H7 (cell line): ENCODE measurements at regions not wholly inside any gene's neighbourhood (a gene's known extent, or its start where the extent isn't known, plus 50 kb on each side); places are given as distances from the start of the nearest gene placed in this dataset.
"Not testable (repeated sequence)": the region's sequence is repeated elsewhere in the genome, so short reads cannot be mapped to it uniquely, and the experiment has no call there.

Source experiments
- DNase-seq: peaks from one replicate; pipeline ENCODE4 v3.0.0; 2012
- H3K27me3 ChIP-seq: 2 replicates; pipeline ENCODE4 v1.6.0; 2011; ENCODE audit warnings: mild to moderate bottlenecking, low read length; ENCODE audit not compliant: control insufficient read depth, insufficient read depth
- H3K36me3 ChIP-seq: replicated peaks from 2 replicates; pipeline ENCODE4 v1.5.1; 2011; ENCODE audit warnings: low read length; ENCODE audit not compliant: control insufficient read depth, insufficient read depth
- H3K4me3 ChIP-seq: 2 replicates; pipeline ENCODE4 v1.5.1; 2011; ENCODE audit warnings: low read depth, mild to moderate bottlenecking, control low read depth, low read length, moderate library complexity; ENCODE audit not compliant: insufficient read depth

DNA sequence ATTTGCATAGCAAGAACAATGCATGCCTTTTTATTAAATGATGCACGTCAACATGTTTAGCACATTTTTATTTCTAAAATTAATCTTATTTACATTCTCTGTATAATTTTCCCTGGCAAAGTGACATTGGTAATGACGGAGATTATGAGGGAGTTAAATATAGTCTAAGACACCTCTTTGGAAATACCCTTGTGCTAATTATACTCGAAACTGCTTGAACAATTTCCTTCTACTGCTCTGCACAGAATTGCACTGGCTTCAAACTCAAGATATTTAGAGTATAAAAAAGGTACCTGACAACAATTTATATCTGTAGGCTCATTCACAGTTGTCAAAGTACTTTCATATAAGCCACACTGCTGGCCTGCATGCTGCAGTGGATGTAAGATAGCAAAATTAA is 602.7 kb downstream of the NXPH1 start:
- no peaks in the 10 kb centered on the region for H3K27me3 ChIP-seq
- DNase-seq: no peak
- H3K36me3 ChIP-seq: no peaks in the 10 kb centered on the region
- H3K4me3 ChIP-seq: no peak overlapping the region

DNA sequence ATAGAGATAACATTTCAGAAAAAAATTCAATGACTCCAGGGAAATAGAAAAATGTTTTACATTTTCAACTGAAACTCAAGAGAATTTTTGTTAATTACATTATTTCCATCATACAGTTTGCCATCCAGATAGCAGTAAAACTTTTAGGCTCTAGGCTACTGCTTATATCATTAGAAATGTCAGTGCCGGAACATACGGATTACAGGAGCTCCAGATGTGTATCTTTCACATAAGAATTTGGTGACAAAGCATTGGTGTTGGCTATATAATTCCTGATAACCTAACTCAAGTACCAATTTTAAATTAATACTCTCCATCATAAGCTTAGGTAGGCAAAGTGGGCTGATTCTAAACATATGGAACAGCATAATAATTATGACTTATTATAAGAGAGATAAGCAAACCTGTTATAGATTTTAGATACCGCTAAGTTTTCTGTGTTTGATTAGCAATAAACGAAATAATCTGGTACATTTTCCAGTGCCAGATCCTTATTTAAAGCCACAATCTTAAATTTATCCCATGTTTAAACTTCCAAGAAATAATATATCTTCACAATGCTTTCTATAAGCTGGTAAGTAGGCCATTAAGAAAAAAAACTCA is 637.9 kb downstream of the NXPH1 start:
- no peak for DNase-seq
- Histone ChIP-seq H3K27me3 (no peaks in the 10 kb centered on the region), H3K36me3 (no peaks in the 10 kb centered on the region), H3K4me3 (no peak overlapping the region)

DNA sequence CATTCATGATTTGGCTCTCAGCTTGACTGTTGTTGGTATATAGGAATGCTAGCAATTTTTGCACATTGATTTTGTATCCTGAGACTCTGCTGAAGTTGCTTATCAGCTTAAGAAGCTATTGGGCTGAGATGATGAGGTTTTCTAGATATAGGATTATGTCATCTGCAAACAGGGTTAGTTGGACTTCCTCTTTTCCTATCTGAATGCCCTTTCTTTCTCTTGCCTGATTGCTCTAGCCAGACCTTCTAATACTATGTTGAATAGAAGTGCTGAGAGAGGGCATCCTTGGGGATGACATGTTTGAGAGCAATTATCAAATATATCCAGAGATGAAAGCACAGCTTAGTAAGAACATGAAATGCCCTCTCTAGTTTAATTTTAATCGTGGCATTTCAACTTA is 642.4 kb downstream of the NXPH1 start:
- H3K27me3 ChIP-seq, H3K4me3 ChIP-seq, DNase-seq, H3K36me3 ChIP-seq: not testable (repeated sequence)

DNA sequence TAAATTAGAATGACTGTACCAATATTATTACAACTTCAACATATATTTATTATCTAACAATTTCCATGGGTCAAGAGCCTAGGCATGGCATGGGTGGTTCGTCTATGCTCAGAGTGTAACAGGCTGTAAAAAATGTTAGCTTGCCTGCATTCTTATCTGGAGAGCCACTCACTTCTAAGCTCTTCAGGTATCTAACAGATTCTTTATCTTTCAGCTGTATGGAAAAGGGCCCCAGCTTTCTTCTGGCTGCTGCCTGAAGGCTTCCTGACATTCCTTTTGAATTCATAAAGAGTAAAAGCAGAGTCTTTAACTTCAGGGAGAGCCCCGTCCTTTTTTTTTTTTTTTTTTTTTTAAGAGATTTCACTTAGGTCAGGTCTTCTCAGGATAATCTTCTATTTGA is 648.8 kb downstream of the NXPH1 start:
- Histone ChIP-seq H3K4me3 (no peak overlapping the region), H3K36me3 (no peaks in the 10 kb centered on the region), H3K27me3 (no peaks in the 10 kb centered on the region)
- peak; percentile 0 for DNase-seq

DNA sequence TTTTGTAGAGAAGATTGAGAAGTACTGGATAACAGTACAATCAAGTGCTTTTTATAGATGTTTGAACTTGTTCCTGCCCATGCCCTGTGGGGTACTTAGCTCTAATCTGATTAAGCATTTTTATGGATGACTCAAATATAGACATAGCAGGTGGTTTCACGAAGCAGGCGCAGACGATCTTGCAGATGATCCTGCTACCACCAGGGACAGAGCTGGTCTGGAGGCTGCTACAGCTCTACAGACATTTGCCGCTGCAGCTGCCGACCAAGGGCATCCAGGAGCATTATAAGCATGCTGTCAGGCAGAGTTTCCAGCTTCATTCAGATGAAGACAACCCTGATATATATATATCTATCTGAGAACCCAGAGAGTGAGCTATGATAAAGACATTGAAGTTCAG is 650.4 kb downstream of the NXPH1 start:
- H3K4me3 ChIP-seq: no peak overlapping the region
- H3K36me3 ChIP-seq: no peaks in the 10 kb centered on the region
- peak; percentile 2 for DNase-seq
- no peaks in the 10 kb centered on the region for H3K27me3 ChIP-seq

DNA sequence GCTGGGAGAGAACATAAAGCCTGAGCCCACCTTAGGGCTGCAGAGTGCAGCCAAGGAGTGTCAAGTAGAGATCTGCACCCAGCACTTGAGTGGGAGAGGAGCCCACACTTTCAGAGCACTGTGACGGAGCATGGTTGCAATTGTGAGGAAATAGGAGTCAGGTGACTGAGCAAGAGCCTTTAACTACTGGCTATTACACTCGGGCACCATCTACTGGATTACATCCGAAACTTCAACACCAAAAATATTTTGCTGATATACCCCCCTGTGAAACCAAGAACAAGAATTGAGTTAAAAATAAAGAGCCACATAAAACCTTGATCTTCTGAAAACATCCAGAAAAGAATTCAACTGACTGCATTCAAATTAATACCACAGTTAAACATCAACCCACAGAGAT is 657.9 kb downstream of the NXPH1 start:
- DNase-seq: no peak
- Histone ChIP-seq H3K4me3 (no peak overlapping the region), H3K36me3 (no peaks in the 10 kb centered on the region), H3K27me3 (no peaks in the 10 kb centered on the region)

DNA sequence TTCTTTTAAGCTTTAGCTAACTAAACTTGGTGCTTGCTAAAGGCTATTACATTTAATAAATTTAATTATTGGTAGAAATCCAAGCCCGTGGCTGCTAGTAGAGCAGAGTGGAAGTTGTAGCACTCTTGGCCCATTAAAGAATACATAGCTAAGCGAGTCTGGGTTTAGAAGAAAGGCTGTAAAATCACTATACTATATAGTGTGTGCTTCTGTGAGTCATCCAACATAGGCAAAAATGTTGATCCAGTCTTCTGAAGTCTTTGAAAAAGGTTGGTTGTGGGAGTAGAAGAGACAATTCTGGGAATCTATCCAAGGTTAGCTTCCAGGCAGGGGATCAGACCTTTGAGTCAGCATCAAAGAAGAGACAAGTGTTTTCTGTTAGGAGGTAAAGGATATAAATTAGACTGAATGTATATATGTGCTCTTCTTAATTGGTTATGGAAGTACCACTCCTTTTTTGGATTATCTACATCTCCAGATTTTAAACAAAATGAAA is 664.2 kb downstream of the NXPH1 start:
- Histone ChIP-seq H3K27me3 (no peaks in the 10 kb centered on the region), H3K36me3 (no peaks in the 10 kb centered on the region), H3K4me3 (no peak overlapping the region)
- no peak for DNase-seq

DNA sequence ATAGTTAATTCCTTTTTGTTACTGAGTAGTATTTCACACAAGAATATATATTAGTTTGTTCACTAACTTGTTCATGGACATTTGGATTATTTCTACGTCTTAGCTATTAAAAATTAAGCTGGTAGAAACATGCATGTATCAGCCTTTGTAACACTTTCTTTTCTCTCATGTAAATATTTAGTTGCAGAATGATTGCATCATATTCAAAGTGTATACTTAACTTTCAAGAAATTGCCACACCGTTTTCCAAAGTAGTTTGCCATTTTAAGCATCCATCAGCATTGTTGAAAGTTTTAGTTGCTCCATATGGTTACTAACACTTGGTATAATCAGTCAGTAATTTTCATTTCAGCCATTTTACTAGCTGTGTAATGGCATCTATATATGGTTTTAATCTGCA is 666.9 kb downstream of the NXPH1 start:
- no peak for DNase-seq
- H3K27me3 ChIP-seq: no peaks in the 10 kb centered on the region
- H3K4me3 ChIP-seq: no peak overlapping the region
- H3K36me3 ChIP-seq: no peaks in the 10 kb centered on the region

DNA sequence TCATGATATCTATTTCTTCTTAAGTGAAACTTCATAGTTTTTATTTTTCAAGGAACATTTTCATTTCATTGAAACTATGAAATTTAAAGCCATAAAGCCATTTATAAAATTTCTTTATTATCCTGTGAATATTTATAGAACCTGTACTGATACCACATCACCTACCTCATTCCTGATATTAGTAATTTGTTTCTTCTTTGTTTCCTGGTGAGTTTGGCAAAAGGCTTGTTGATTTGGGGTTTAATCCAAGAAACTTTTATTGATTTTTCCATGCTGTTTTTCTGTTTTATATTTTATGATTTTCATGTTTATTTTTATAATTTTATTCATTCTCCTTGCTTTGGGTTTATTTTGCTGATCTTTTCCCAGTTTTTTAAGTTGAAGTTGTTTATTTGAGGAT is 669.4 kb downstream of the NXPH1 start:
- no peak overlapping the region for H3K4me3 ChIP-seq
- H3K27me3 ChIP-seq: no peaks in the 10 kb centered on the region
- DNase-seq: no peak
- no peaks in the 10 kb centered on the region for H3K36me3 ChIP-seq

DNA sequence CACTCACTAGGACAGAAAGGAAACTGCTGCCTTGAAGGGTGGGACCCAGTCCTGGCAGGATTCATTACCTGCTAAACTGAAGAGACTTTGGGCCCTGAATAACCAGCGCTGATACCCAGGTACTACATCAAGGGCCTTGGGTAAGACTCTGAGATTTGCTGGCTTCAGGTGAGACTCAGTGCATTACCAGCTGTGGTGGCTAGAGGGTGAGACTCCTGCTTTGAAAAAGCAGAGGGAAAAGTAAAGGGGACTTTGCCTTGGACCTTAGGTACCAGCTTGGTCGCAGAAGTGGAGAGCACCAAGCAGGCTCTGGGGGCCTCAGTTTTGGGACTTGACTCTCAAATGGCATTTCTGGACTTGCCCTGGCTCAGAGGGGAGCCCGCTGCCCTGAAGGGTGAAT is 673.3 kb downstream of the NXPH1 start:
- H3K36me3 ChIP-seq: no peaks in the 10 kb centered on the region
- H3K4me3 ChIP-seq: no peak overlapping the region
- DNase-seq: no peak
- H3K27me3 ChIP-seq: no peaks in the 10 kb centered on the region

DNA sequence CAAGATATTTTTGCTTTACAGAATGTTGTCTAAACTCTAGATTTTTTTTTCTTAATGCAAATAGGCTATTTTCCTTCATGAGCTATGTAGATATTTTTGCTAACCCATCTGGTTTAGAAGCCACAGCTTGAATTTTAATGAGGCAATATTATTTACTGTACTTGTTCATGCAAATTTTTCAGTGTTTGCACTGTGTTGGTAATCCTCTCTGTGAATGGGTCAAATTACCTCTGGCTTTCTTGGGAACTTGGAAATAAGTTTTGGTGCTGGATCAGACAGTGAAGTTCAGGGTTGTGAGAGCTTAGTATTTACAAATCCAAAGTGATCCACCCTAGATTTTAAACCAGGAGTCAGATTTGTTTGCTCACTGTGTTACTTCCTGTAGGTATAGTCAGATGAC is 686.9 kb downstream of the NXPH1 start:
- no peak overlapping the region for H3K4me3 ChIP-seq
- DNase-seq: no peak
- no peaks in the 10 kb centered on the region for H3K27me3 ChIP-seq
- H3K36me3 ChIP-seq: no peaks in the 10 kb centered on the region

DNA sequence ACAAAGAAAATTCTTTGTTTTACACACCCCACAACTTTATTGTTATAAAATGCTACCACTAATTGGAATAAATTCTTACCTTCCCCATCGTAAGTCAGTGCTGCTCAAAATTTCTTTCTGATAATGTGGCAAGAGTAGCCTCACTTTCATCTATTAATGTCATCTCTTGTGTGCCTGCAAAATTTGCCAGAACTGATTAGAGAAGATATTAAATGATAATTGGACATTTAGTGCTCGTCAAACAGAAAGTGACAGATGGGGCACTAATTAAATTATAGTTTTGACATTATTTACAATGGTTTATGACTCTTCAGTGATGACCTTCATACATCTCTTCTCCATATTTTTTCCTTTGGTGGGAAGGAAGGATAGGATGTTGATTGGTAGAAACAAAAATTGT is 690.9 kb downstream of the NXPH1 start:
- Histone ChIP-seq H3K4me3 (no peak overlapping the region), H3K27me3 (no peaks in the 10 kb centered on the region)

DNA sequence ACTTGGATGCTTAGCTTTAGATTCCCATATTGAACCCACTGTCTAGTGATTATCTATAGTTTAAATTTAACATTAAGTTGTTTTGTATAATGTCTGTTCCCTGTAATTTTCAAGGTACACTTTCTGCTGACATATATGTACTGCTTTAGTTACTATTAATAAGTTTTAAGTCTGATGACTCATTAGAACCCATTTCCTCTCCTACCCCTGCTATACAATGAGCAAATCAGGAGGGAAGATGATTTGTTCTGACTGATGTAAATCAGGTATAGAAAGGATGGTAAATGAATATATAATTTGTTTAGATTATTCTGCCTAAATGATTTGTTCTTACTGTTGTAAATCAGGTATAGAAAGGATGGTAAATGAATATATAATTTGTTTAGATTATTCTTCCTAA is 691.8 kb downstream of the NXPH1 start:
- Histone ChIP-seq H3K4me3 (no peak overlapping the region), H3K27me3 (no peaks in the 10 kb centered on the region), H3K36me3 (no peaks in the 10 kb centered on the region)
- no peak for DNase-seq

More for the DNA sequence above, 690.9 kb downstream of the NXPH1 start:
- H3K36me3 ChIP-seq: no peaks in the 10 kb centered on the region
- no peak for DNase-seq

DNA sequence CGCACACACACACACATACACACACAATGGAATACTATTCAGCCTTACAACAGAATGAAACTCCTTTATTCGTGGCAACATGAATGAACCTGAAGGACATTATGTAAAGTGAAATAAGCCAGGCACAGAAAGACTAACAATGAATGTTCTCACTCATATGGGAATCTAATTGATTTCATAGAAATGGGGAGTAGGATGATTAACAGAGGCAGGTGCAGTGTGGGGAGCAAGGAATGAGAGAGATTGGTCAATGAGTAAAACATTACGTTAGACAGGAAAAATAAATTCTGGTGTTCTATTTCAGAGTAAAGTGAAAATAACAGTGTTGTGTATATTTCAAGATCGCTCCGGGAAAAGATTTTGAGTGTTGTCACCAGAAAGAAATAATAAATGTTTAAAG is 694.5 kb downstream of the NXPH1 start:
- Histone ChIP-seq H3K36me3 (no peaks in the 10 kb centered on the region), H3K27me3 (no peaks in the 10 kb centered on the region), H3K4me3 (no peak overlapping the region)
- DNase-seq: no peak

DNA sequence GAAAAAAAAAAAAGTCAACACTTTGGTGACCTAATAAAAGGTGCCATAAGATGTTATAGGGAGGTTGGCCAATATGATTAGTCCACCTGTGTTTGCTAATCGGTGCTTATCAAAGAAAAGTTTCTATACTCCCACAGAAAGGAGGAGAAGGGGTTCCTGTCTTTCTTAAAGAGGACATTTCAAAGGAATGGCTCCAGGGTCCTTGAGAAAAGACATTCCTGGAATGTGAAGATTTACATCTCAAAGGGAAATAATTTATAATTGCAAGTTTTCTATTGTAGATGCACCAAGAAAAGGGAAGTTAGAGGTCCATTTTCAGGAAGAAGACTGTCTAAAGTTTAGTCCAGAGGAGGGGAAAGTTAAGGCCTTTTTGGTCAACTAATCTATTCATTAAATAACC is 715.3 kb downstream of the NXPH1 start:
- H3K27me3 ChIP-seq: no peaks in the 10 kb centered on the region
- DNase-seq: peak; percentile 0
- H3K36me3 ChIP-seq: no peaks in the 10 kb centered on the region
- H3K4me3 ChIP-seq: no peak overlapping the region

DNA sequence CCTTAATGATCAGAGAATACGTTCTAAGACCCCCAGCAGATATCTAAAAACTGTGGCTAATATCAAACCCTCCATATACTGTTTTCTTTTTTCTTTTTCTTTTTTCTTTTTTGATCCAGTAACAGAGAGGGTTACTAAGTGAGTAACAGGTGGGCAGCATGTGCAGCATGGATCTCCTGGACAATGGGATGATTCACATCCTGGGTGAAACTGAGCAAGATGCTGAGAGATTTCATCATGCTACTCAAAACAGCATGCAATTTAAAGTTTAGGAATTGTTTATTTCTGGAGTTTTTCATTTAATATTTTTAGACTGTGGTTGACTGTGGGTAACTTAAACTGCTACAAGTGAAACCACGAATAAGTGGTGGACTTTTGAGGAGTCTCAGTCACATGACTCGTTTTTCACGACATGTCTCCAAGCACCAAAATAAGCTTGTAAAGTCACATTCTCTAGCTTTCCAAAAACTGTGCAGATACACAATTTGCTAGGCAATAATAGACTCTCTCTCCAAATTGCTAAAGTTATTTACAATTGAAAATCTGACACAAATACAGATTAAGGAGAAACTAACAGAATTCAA is 716.2 kb downstream of the NXPH1 start:
- DNase-seq: no peak
- Histone ChIP-seq H3K4me3 (no peak overlapping the region), H3K27me3 (no peaks in the 10 kb centered on the region), H3K36me3 (no peaks in the 10 kb centered on the region)
